ENCODE measurements at regions not wholly inside any gene's neighbourhood (a gene's known extent, or its start where the extent isn't known, plus 50 kb on each side); places are given as distances from the start of the nearest gene placed in this dataset.

- TF ChIP-seq CTCF (conservative IDR thresholded peaks at IDR 0.05; ENCODE audit: low read depth, low read length), result no peak
- no peak for TF ChIP-seq EZH2 (IDR thresholded peaks at IDR 0.05; ENCODE audit: low read length, unreplicated experiment)
These were observed 467.1 kb downstream of the NAF1 start for GRCh38 chr4:162699629-162700028.

Data from PC-3 (cell line).